Ishikawa (cell line): ENCODE measurements at regions not wholly inside any gene's neighbourhood (a gene's known extent, or its start where the extent isn't known, plus 50 kb on each side); places are given as distances from the start of the nearest gene placed in this dataset.
A peak's percentile ranks its signal among the peaks of the same experiment; 100 is the strongest.

Experiments used
- CEBPB ChIP-seq: IDR thresholded peaks from 2 replicates; pipeline ENCODE4 v1.6.1; 2012
- CREB1 ChIP-seq: IDR thresholded peaks from 2 replicates; pipeline ENCODE4 v1.6.1; 2012; ENCODE audit warnings: low read depth
- EGR1 ChIP-seq: IDR thresholded peaks from 2 replicates; pipeline ENCODE4 v1.6.1; 2012
- EP300 ChIP-seq: IDR thresholded peaks from 2 replicates; pipeline ENCODE4 v1.6.1; 2012; ENCODE audit warnings: borderline replicate concordance
- FOXM1 ChIP-seq: IDR thresholded peaks from 2 replicates; pipeline ENCODE4 v1.6.1; 2012; ENCODE audit warnings: low read depth, borderline replicate concordance
- NFIC ChIP-seq: IDR thresholded peaks from 2 replicates; pipeline ENCODE4 v1.6.1; 2012
- RAD21 ChIP-seq: IDR thresholded peaks from 2 replicates; pipeline ENCODE4 v1.6.1; 2012; ENCODE audit warnings: low read depth
- TAF1 ChIP-seq: IDR thresholded peaks from 2 replicates; pipeline ENCODE4 v1.6.1; 2012; ENCODE audit warnings: low read depth, mild to moderate bottlenecking
- TCF12 ChIP-seq: IDR thresholded peaks from 2 replicates; pipeline ENCODE4 v1.6.1; 2012; ENCODE audit warnings: low read depth
- TEAD4 ChIP-seq: IDR thresholded peaks from 2 replicates; pipeline ENCODE4 v1.6.1; 2012
- YY1 ChIP-seq: IDR thresholded peaks from 2 replicates; pipeline ENCODE4 v1.6.1; 2012; ENCODE audit warnings: low read depth
- ZBTB7A ChIP-seq: IDR thresholded peaks from 2 replicates; pipeline ENCODE4 v1.6.1; 2012; ENCODE audit warnings: low read depth
- TF ChIP-seq, protein P1 (sequence below): IDR thresholded peaks from 2 replicates; pipeline ENCODE4 v1.6.1; 2012; ENCODE audit warnings: low read depth, mild to moderate bottlenecking
- TF ChIP-seq, protein P2 (sequence below): IDR thresholded peaks from 2 replicates; pipeline ENCODE4 v1.6.1; 2012
- TF ChIP-seq, protein P3 (sequence below): IDR thresholded peaks from 2 replicates; pipeline ENCODE4 v1.6.1; 2012

DNA sequence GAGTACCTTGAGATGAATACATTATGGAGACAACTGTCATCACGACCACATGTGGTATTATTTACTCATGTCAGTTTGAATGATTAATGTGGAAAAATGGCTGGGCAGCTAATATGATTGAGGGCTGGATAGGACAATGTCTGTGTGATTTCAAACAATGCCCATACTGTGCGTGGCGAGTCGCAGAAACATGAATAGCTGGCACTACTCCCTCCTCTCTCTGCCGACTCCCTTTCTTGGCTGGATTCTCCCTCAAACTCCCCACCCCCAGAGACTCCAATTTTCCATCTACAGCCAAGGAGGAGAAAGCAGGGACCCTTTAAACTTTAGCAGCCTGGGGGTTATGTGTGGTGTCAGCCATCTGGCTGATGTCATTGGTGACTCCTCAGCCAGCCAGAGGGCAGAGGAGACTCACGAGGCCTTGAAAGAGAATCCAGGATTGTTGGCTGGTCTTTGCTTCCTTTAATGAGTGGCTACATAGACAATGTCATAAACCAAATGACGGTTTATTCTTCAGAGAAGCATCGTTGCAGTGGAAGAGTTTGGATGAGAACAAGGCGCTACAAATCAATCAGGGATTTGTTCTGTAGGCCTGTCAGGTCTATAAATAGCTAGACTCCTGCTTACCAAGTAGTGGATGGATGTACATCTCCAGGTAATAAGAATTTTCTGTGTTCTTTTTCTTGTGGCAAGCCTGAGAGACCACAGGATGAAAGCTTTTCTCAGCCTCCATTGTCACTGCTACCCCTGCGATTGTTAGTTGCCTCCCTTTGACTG lies 165.6 kb downstream of the DLEU7 start:
- TF ChIP-seq CEBPB (no peak), NFIC (peak; percentile 59; the same call in 1 of the 2 replicates), EP300 (peak; percentile 61; the same call in 1 of the 2 replicates), YY1 (no peak), TCF12 (peak; percentile 28; the same call in 1 of the 2 replicates), TEAD4 (no peak)
- TF ChIP-seq, protein P1, sequence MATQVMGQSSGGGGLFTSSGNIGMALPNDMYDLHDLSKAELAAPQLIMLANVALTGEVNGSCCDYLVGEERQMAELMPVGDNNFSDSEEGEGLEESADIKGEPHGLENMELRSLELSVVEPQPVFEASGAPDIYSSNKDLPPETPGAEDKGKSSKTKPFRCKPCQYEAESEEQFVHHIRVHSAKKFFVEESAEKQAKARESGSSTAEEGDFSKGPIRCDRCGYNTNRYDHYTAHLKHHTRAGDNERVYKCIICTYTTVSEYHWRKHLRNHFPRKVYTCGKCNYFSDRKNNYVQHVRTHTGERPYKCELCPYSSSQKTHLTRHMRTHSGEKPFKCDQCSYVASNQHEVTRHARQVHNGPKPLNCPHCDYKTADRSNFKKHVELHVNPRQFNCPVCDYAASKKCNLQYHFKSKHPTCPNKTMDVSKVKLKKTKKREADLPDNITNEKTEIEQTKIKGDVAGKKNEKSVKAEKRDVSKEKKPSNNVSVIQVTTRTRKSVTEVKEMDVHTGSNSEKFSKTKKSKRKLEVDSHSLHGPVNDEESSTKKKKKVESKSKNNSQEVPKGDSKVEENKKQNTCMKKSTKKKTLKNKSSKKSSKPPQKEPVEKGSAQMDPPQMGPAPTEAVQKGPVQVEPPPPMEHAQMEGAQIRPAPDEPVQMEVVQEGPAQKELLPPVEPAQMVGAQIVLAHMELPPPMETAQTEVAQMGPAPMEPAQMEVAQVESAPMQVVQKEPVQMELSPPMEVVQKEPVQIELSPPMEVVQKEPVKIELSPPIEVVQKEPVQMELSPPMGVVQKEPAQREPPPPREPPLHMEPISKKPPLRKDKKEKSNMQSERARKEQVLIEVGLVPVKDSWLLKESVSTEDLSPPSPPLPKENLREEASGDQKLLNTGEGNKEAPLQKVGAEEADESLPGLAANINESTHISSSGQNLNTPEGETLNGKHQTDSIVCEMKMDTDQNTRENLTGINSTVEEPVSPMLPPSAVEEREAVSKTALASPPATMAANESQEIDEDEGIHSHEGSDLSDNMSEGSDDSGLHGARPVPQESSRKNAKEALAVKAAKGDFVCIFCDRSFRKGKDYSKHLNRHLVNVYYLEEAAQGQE = no peak
- TF ChIP-seq, protein P2, sequence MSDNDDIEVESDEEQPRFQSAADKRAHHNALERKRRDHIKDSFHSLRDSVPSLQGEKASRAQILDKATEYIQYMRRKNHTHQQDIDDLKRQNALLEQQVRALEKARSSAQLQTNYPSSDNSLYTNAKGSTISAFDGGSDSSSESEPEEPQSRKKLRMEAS = no peak

DNA sequence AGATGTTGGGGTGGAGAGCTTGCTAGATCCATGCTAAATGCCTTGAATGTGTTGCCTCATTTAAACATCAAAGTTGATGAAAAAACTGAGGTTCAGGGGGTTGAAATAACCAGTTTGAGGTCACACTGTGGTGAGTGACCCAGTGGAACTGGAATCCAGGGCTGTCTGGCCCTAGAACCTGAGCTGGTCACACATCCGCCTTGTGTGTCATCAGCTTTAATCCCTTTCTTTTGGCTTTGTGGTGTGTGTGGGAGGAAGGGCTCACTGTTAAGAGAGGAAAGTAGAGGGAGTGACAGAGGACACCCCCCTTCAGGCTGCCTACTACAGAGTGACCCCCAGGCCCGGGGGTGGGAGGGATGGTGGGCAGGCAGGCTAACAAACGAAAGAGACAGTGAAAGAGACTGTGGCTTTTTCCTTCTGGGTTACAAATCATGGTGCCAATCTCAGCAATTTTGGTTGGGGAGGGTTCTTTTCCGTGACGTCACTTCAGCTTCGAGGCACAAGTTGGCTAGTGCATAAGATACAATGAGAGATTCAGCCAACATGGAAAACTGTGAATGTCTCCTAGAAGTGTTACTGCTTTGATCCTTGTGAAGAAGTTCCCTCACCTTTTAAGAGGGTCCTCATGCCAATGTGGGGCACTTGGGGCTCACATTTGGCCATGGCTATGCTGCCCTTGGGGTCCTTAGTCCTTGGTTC lies 164.9 kb downstream of the DLEU7 start:
- TF ChIP-seq CEBPB = no peak
- TF ChIP-seq TEAD4 = no peak
- no peak for TF ChIP-seq TCF12
- TF ChIP-seq EGR1 = no peak
- no peak for TF ChIP-seq FOXM1
- TF ChIP-seq RAD21 = no peak
- TF ChIP-seq, protein P3, sequence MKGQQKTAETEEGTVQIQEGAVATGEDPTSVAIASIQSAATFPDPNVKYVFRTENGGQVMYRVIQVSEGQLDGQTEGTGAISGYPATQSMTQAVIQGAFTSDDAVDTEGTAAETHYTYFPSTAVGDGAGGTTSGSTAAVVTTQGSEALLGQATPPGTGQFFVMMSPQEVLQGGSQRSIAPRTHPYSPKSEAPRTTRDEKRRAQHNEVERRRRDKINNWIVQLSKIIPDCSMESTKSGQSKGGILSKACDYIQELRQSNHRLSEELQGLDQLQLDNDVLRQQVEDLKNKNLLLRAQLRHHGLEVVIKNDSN = no peak
- TF ChIP-seq, protein P2 = no peak

DNA sequence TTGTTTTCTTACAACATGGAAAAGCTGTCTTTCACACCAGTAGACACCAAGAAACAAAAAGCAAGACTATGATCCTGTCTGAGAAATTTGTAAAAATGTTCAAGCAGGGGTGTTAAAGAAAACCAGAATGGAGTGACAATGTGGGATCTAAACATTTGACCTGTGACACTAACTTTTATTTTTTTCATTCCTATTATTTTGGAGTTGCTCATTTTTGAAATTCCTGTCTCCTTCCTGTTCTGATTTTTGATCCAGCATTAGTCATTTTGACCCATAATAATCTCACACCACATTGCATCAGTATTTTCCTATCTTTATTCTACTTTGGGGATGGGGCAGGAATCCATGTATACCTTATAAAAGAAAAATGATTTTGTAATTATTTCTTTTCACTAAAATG lies 164.2 kb downstream of the DLEU7 start:
- TF ChIP-seq, protein P1 = no peak
- TF ChIP-seq TAF1 (no peak), EGR1 (no peak), TEAD4 (no peak), ZBTB7A (no peak), NFIC (no peak)
- TF ChIP-seq, protein P2 = no peak

DNA sequence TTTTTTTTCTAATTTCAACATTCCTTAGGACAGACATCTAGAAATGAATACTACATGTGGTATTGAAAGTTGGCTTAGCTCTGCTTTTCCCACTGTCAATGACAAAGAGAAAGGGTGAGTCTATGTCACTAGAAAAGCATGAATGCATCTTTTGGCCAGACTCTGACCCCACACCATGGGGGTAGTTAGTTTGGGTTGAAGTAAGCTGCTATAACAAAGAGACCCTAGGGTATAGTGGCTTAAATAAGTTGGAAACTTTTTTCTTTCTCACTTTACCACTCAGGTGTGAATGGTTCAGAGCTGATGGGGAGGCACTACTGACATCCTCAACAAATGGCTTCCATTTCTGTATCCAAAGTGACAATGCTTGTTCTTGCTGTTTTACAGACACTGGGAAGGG lies 161.5 kb downstream of the DLEU7 start:
- TF ChIP-seq TAF1 (no peak), EGR1 (no peak), TCF12 (no peak), ZBTB7A (no peak), NFIC (no peak), RAD21 (no peak), TEAD4 (no peak), YY1 (no peak), FOXM1 (no peak), EP300 (no peak), CREB1 (no peak), CEBPB (no peak)
- TF ChIP-seq, protein P2 = no peak
- TF ChIP-seq, protein P1 = no peak
- TF ChIP-seq, protein P3 = no peak
